H1 (cell line): ENCODE measurements at regions not wholly inside any gene's neighbourhood (a gene's known extent, or its start where the extent isn't known, plus 50 kb on each side); places are given as distances from the start of the nearest gene placed in this dataset.

ENCODE experiments used
- CTCF ChIA-PET: fragments of 300-600 bp; sonication (Branson Sonifier 250); formaldehyde crosslinking; loops from one replicate; lab custom pipeline; 2021; ENCODE audit not compliant: partially characterized antibody; lab: Charles Lee
- POLR2A ChIA-PET: fragments of 300-600 bp; sonication (Branson Sonifier 250); formaldehyde crosslinking; loops from one replicate; lab custom pipeline; 2021; ENCODE audit warnings: inconsistent platforms; ENCODE audit not compliant: partially characterized antibody; lab: Charles Lee
- DNase-seq, 2 experiments: peaks; one replicate each; pipeline versions ENCODE4 v3.0.0 to v3.0.0-alpha.2; 2010 to 2022; ENCODE audit warnings: low spot score in 2 of 2, low read depth in 1 of 2, mixed read lengths in 1 of 2
- FAIRE-seq: peaks from 2 replicates; lab custom pipeline; 2011; peaks lifted over from hg19 to GRCh38; lab: Jason Lieb, UNC
- H2AFZ ChIP-seq: 2 replicates; pipeline ENCODE4 v1.8.1; 2012; ENCODE audit warnings: low read length, inconsistent platforms
- H2AK5ac ChIP-seq: 2 replicates; pipeline ENCODE4 v1.6.1; 2013; ENCODE audit warnings: low read depth, low read length
- H2BK120ac ChIP-seq: replicated peaks from 2 replicates; pipeline ENCODE3; 2013; ENCODE audit warnings: low read depth, low read length, inconsistent platforms
- H2BK12ac ChIP-seq: 2 replicates; pipeline ENCODE4 v1.6.1; 2013; ENCODE audit warnings: low read depth, low read length
- H2BK15ac ChIP-seq: 2 replicates; pipeline ENCODE4 v1.6.1; 2013; ENCODE audit warnings: low read length
- H2BK20ac ChIP-seq: 2 replicates; pipeline ENCODE4 v1.6.1; 2013; ENCODE audit warnings: low read length
- H2BK5ac ChIP-seq: 2 replicates; pipeline ENCODE4 v1.6.1; 2013; ENCODE audit warnings: low read depth, low read length
- H3K14ac ChIP-seq: 2 replicates; pipeline ENCODE4 v1.6.1; 2013; ENCODE audit warnings: inconsistent platforms; ENCODE audit not compliant: insufficient read length
- H3K18ac ChIP-seq: 2 replicates; pipeline ENCODE4 v1.6.1; 2013; ENCODE audit warnings: low read length; ENCODE audit errors: extremely low read depth
- H3K23ac ChIP-seq: 2 replicates; pipeline ENCODE4 v1.6.1; 2013; ENCODE audit warnings: inconsistent platforms; ENCODE audit not compliant: insufficient read length
- H3K23me2 ChIP-seq: 2 replicates; pipeline ENCODE4 v1.6.1; 2013; ENCODE audit warnings: low read depth, low read length
- H3K27ac ChIP-seq: 2 replicates; pipeline ENCODE4 v1.6.1; 2011; ENCODE audit warnings: low read depth, low read length, inconsistent platforms
- H3K27me3 ChIP-seq, 4 experiments: replicated peaks in 1 of 4; 1 replicate in 1 of 4; 2 replicates in 3 of 4; pipeline versions ENCODE4 v1.6.1 to v1.8.1; 2011 to 2013; ENCODE audit warnings: low read length in 3 of 4, mild to moderate bottlenecking in 3 of 4, inconsistent platforms in 2 of 4, mixed read lengths in 2 of 4, moderate library complexity in 1 of 4; ENCODE audit not compliant: control insufficient read depth in 3 of 4, insufficient read depth in 3 of 4; ENCODE audit errors: extremely low read depth in 1 of 4
- H3K36me3 ChIP-seq, 4 experiments: 2 replicates each; pipeline versions ENCODE4 v1.6.1 to v1.8.1; 2011 to 2013; ENCODE audit warnings: mild to moderate bottlenecking in 4 of 4, low read length in 3 of 4, moderate library complexity in 2 of 4, control low read depth in 1 of 4, inconsistent platforms in 1 of 4; ENCODE audit not compliant: insufficient read depth in 4 of 4, control insufficient read depth in 2 of 4
- H3K4ac ChIP-seq: replicated peaks from 2 replicates; pipeline ENCODE3; 2013; ENCODE audit warnings: low read length, low read depth, mixed read lengths, inconsistent platforms; ENCODE audit not compliant: insufficient read length
- H3K4me1 ChIP-seq, 4 experiments: replicated peaks in 1 of 4; 1 replicate in 1 of 4; 2 replicates in 3 of 4; pipeline versions ENCODE4 v1.6.1 to v1.8.1; 2011 to 2013; ENCODE audit warnings: low read length in 3 of 4, inconsistent platforms in 2 of 4, mixed read lengths in 1 of 4; ENCODE audit not compliant: insufficient read depth in 4 of 4, control insufficient read depth in 3 of 4
- H3K4me2 ChIP-seq, 2 experiments: 2 replicates each; pipeline versions ENCODE4 v1.6.1 to v1.8.1; 2011 to 2013; ENCODE audit warnings: low read depth in 2 of 2, low read length in 2 of 2, control low read depth in 1 of 2, inconsistent platforms in 1 of 2, mild to moderate bottlenecking in 1 of 2; ENCODE audit not compliant: insufficient read depth in 1 of 2
- H3K4me3 ChIP-seq, 4 experiments: fragments of 200-600, 300-600 bp in 1 of 4; sonication (generic), shearing (Covaris generic), sonication (Bioruptor Twin) in 1 of 4; 2 replicates each; pipeline versions ENCODE4 v1.5.1 to v1.8.1; 2011 to 2016; ENCODE audit warnings: low read length in 4 of 4, low read depth in 3 of 4, control low read depth in 2 of 4, inconsistent platforms in 2 of 4, mild to moderate bottlenecking in 2 of 4, mixed read lengths in 1 of 4, moderate library complexity in 1 of 4; ENCODE audit not compliant: insufficient read depth in 2 of 4; ENCODE audit errors: extremely low read depth in 1 of 4
- H3K56ac ChIP-seq: replicated peaks from 2 replicates; pipeline ENCODE3; 2013; ENCODE audit warnings: low read depth, mild to moderate bottlenecking, mixed read lengths, low read length, inconsistent platforms; ENCODE audit not compliant: insufficient read length
- H3K79me1 ChIP-seq: 2 replicates; pipeline ENCODE4 v1.6.1; 2013; ENCODE audit warnings: low read depth, low read length, control low read depth
- H3K79me2 ChIP-seq, 2 experiments: 2 replicates each; pipeline versions ENCODE4 v1.6.1 to v1.8.1; 2012 to 2013; ENCODE audit warnings: low read length in 2 of 2, mild to moderate bottlenecking in 2 of 2, inconsistent platforms in 1 of 2; ENCODE audit not compliant: insufficient read depth in 2 of 2, control insufficient read depth in 1 of 2
- H3K9ac ChIP-seq, 4 experiments: replicated peaks in 1 of 4; 1 replicate in 1 of 4; 2 replicates in 3 of 4; pipeline versions ENCODE4 v1.6.1 to v1.8.1; 2011 to 2013; ENCODE audit warnings: low read depth in 3 of 4, low read length in 3 of 4, control low read depth in 2 of 4, mild to moderate bottlenecking in 2 of 4, moderate library complexity in 2 of 4, inconsistent platforms in 1 of 4; ENCODE audit errors: extremely low read depth in 1 of 4
- H3K9me3 ChIP-seq, 2 experiments: 2 replicates each; pipeline versions ENCODE4 v1.6.1 to v1.8.1; 2012 to 2013; ENCODE audit warnings: mild to moderate bottlenecking in 2 of 2, moderate library complexity in 2 of 2, control low read depth in 1 of 2, inconsistent platforms in 1 of 2, low read depth in 1 of 2, low read length in 1 of 2, mixed read lengths in 1 of 2; ENCODE audit not compliant: insufficient read depth in 2 of 2
- H4K20me1 ChIP-seq, 2 experiments: replicated peaks in 1 of 2; 2 replicates each; pipeline versions ENCODE3 to v1.8.1; 2011 to 2013; ENCODE audit warnings: inconsistent platforms in 2 of 2, low read length in 2 of 2, mild to moderate bottlenecking in 1 of 2; ENCODE audit not compliant: insufficient read depth in 2 of 2, control insufficient read depth in 1 of 2
- H4K5ac ChIP-seq: 2 replicates; pipeline ENCODE4 v1.6.1; 2013; ENCODE audit warnings: low read length, low read depth, mixed read lengths, inconsistent platforms; ENCODE audit not compliant: insufficient read length
- H4K8ac ChIP-seq: 2 replicates; pipeline ENCODE4 v1.8.0; 2013; ENCODE audit warnings: mild to moderate bottlenecking, moderate library complexity, low read length, inconsistent platforms; ENCODE audit not compliant: insufficient read depth; ENCODE audit errors: extremely low read depth
- H4K91ac ChIP-seq: replicated peaks from 2 replicates; pipeline ENCODE3; 2013; ENCODE audit warnings: low read length, mixed read lengths, inconsistent platforms; ENCODE audit not compliant: insufficient read length
- BCL11A ChIP-seq, 2 experiments: IDR thresholded peaks; one replicate each; pipeline ENCODE4 v1.6.1; 2011; ENCODE audit warnings: low read depth in 2 of 2, low read length in 2 of 2, mild to moderate bottlenecking in 2 of 2
- CBX5 ChIP-seq: fragments of 300-800, 300-1000 bp; sonication (generic); IDR thresholded peaks from 2 replicates; pipeline ENCODE4 v1.7.1; 2016; ENCODE audit warnings: antibody characterized with exemption, low read length, low read depth
- CEBPB ChIP-seq: IDR thresholded peaks from 2 replicates; pipeline ENCODE4 v1.6.1; 2012; ENCODE audit warnings: low read depth, low read length
- CHD1 ChIP-seq: IDR thresholded peaks from 2 replicates; pipeline ENCODE4 v1.6.1; 2012; ENCODE audit warnings: low read depth, low read length, improper control_type of control experiment
- CREB1 ChIP-seq: IDR thresholded peaks from 2 replicates; pipeline ENCODE4 v1.6.1; 2012; ENCODE audit warnings: inconsistent platforms
- EP300 ChIP-seq, 2 experiments: IDR thresholded peaks; 1 replicate in 1 of 2; 2 replicates in 1 of 2; pipeline ENCODE4 v1.6.1; 2011 to 2012; ENCODE audit warnings: low read depth in 2 of 2, low read length in 2 of 2, mild to moderate bottlenecking in 2 of 2, borderline replicate concordance in 1 of 2, inconsistent platforms in 1 of 2, moderate library complexity in 1 of 2
- EZH2 ChIP-seq: fragments of 200-600 bp; sonication (generic); IDR thresholded peaks from 2 replicates; pipeline ENCODE4 v1.7.1; 2012; ENCODE audit warnings: low read depth, mild to moderate bottlenecking, moderate library complexity, low read length, inconsistent platforms; ENCODE audit not compliant: severe bottlenecking
- NANOG ChIP-seq: IDR thresholded peaks from 2 replicates; pipeline ENCODE4 v1.6.1; 2011; ENCODE audit warnings: low read length, low read depth, mild to moderate bottlenecking, inconsistent platforms; ENCODE audit not compliant: insufficient read depth, poor library complexity, severe bottlenecking
- PHF8 ChIP-seq: fragments of 200-600 bp; sonication (generic); conservative IDR thresholded peaks from 2 replicates; pipeline ENCODE4 v1.7.1; 2012; ENCODE audit warnings: low read depth, mild to moderate bottlenecking, inconsistent platforms, low read length, moderate library complexity
- RNF2 ChIP-seq: fragments of 200-900, 300-1000 bp; sonication (generic); IDR thresholded peaks from 2 replicates; pipeline ENCODE4 v1.7.1; 2016; ENCODE audit warnings: borderline replicate concordance, low read depth, mild to moderate bottlenecking, antibody characterized with exemption, low read length; ENCODE audit not compliant: poor library complexity, severe bottlenecking; ENCODE audit errors: missing control alignments
- TBP ChIP-seq: IDR thresholded peaks from 2 replicates; pipeline ENCODE4 v1.6.1; 2011; ENCODE audit warnings: low read depth, low read length, improper control_type of control experiment
- TEAD4 ChIP-seq: IDR thresholded peaks from 2 replicates; pipeline ENCODE4 v1.6.1; 2012; ENCODE audit warnings: low read depth, low read length, inconsistent platforms, mixed read lengths
- USF2 ChIP-seq: IDR thresholded peaks from 2 replicates; pipeline ENCODE4 v1.6.1; 2011; ENCODE audit warnings: low read length, improper control_type of control experiment
- WGBS, 2 experiments: shearing (Covaris generic) in 1 of 2; methylation state at CpG; one replicate each; pipeline versions ENCODE4 v1.1.6 to v1.1.7; 2013 to 2015; ENCODE audit warnings: low lambda C conversion rate in 2 of 2, mixed read lengths in 2 of 2, inconsistent platforms in 1 of 2, low coverage in 1 of 2, missing lambda C conversion rate in 1 of 2; ENCODE audit not compliant: insufficient replicate concordance in 2 of 2, insufficient coverage in 1 of 2, insufficient read length in 1 of 2; ENCODE audit errors: extremely low coverage in 1 of 2, missing lambda C conversion rate in 1 of 2; 5-methylcytosine and 5-hydroxymethylcytosine counted together

- Histone ChIP-seq H2BK5ac (no peak overlapping the region), H3K4ac (no peak overlapping the region), H3K4me1 (peaks cover 6 to 10% (median 9%) of the 10 kb centered on the region in 4 experiments), H3K9ac (no peak overlapping the region), H3K36me3 (no peaks in the 10 kb centered on the region), H2BK12ac (no peak overlapping the region), H2BK15ac (no peak overlapping the region), H4K20me1 (no peaks in the 10 kb centered on the region), H3K14ac (no peak overlapping the region), H3K79me2 (no peaks in the 10 kb centered on the region), H4K5ac (no peak overlapping the region), H3K9me3 (no peaks in the 10 kb centered on the region), H2BK120ac (no peak overlapping the region), H2AK5ac (no peak overlapping the region), H3K56ac (no peak overlapping the region), H3K4me2 (no peak overlapping the region), H2AFZ (no peak overlapping the region), H3K27ac (no peak overlapping the region), H3K18ac (no peak overlapping the region), H3K4me3 (no peak overlapping the region), H2BK20ac (no peak overlapping the region), H3K23me2 (no peaks in the 10 kb centered on the region), H4K8ac (no peak overlapping the region), H4K91ac (no peak overlapping the region), H3K79me1 (no peaks in the 10 kb centered on the region), H3K27me3 (peaks cover 0 to 3% (median 0%) of the 10 kb centered on the region in 4 experiments; a peak in 1 of 7 replicates), H3K23ac (no peak overlapping the region)
- ChIA-PET CTCF (interaction anchor here (0.5 to 1.9 kb wide), 5 partner anchors 10 to 91 kb away, joined by 3 to 8 read pairs (median 4); no protein-coding TSS in a partner anchor), POLR2A (interaction anchor here (1.3 kb wide), 1 partner anchor 8 kb away, joined by 4 read pairs; no protein-coding TSS in a partner anchor)
- FAIRE-seq = no peak
- WGBS, 2 experiments = 88% methylated on average over 3 of the region's 3 CpGs; no CpG with 5 or more reads in 1 of the 2 experiments
- DNase-seq = peak in 1 of 2 experiments; percentile 29
- no peak for TF ChIP-seq RNF2
- TF ChIP-seq CHD1 = no peak
- TF ChIP-seq PHF8 = no peak
- no peak for TF ChIP-seq TBP
- no peak for TF ChIP-seq EP300 (IDR thresholded peaks at IDR 0.05; ENCODE audit: borderline replicate concordance in 1 of 2, low read depth in 2 of 2, low read length in 2 of 2)
- no peak for TF ChIP-seq USF2
- TF ChIP-seq TEAD4 = no peak
- no peak for TF ChIP-seq CEBPB
- no peak for TF ChIP-seq BCL11A (IDR thresholded peaks at IDR 0.05; ENCODE audit: low read depth in 2 of 2, low read length in 2 of 2)
- TF ChIP-seq CBX5 = no peak
- TF ChIP-seq EZH2 = no peak
- no peak for TF ChIP-seq CREB1
- no peak for TF ChIP-seq NANOG
These were observed 169.0 kb downstream of the ABHD5 start for GRCh38 chr3:43859766-43860165.
